ENCODE measurements at regions not wholly inside any gene's neighbourhood (a gene's known extent, or its start where the extent isn't known, plus 50 kb on each side); places are given as distances from the start of the nearest gene placed in this dataset.

- TF ChIP-seq POLR2A (IDR thresholded peaks at IDR 0.05; ENCODE audit: low read length) (no peak), GATA1 (IDR thresholded peaks at IDR 0.05; ENCODE audit: low read depth, low read length) (no peak)
These were observed 67.3 kb upstream of the ADTRP start for GRCh38 chr6:11845664-11846577.

All from erythroblast (primary cell).